MM.1S (cell line): ENCODE measurements at regions not wholly inside any gene's neighbourhood (a gene's known extent, or its start where the extent isn't known, plus 50 kb on each side); places are given as distances from the start of the nearest gene placed in this dataset.
"Not testable (repeated sequence)": the region's sequence is repeated elsewhere in the genome, so short reads cannot be mapped to it uniquely, and the experiment has no call there.

Experiments
- DNase-seq: peaks from one replicate; pipeline ENCODE4 v3.0.0-alpha.2; 2015
- H2AFZ ChIP-seq: fragments of 300-600 bp; sonication (generic); 2 replicates; pipeline ENCODE4 v1.6.0; 2016; ENCODE audit warnings: antibody characterized with exemption, low read length
- H3F3A ChIP-seq: fragments of 300-600 bp; sonication (generic); 2 replicates; pipeline ENCODE4 v1.6.1; 2016; ENCODE audit warnings: mild to moderate bottlenecking, antibody characterized with exemption, low read length, moderate library complexity, mixed read lengths; ENCODE audit not compliant: insufficient read depth
- H3K27ac ChIP-seq: fragments of 300-600 bp; sonication (generic); 2 replicates; pipeline ENCODE4 v1.5.1; 2016; ENCODE audit warnings: mild to moderate bottlenecking, low read length
- H3K27me3 ChIP-seq: fragments of 300-600 bp; sonication (generic); replicated peaks from 2 replicates; pipeline ENCODE4 v1.6.0; 2016; ENCODE audit warnings: low read length; ENCODE audit not compliant: insufficient read depth
- H3K36me3 ChIP-seq: fragments of 300-600 bp; sonication (generic); replicated peaks from 2 replicates; pipeline ENCODE4 v1.6.1; 2016; ENCODE audit warnings: mild to moderate bottlenecking, low read length, mixed read lengths; ENCODE audit not compliant: insufficient read depth
- H3K4me1 ChIP-seq: fragments of 300-600 bp; sonication (generic); 2 replicates; pipeline ENCODE4 v1.6.1; 2016; ENCODE audit warnings: low read length, mixed read lengths
- H3K4me2 ChIP-seq: fragments of 300-600 bp; sonication (generic); 2 replicates; pipeline ENCODE4 v1.6.0; 2016; ENCODE audit warnings: low read depth, low read length
- H3K4me3 ChIP-seq: fragments of 300-600 bp; sonication (generic); 2 replicates; pipeline ENCODE4 v1.5.1; 2016; ENCODE audit warnings: low read length, mixed read lengths
- H3K79me2 ChIP-seq: fragments of 300-600 bp; sonication (generic); 2 replicates; pipeline ENCODE4 v1.6.1; 2016; ENCODE audit warnings: mixed run types, low read length, mixed read lengths
- H3K9ac ChIP-seq: fragments of 300-600 bp; sonication (generic); 2 replicates; pipeline ENCODE4 v1.6.1; 2016; ENCODE audit warnings: low read length, mixed read lengths
- H3K9me2 ChIP-seq: fragments of 300-600 bp; sonication (generic); replicated peaks from 2 replicates; pipeline ENCODE4 v1.6.1; 2016; ENCODE audit warnings: mild to moderate bottlenecking, low read length, mixed read lengths; ENCODE audit not compliant: insufficient read depth
- H3K9me3 ChIP-seq: fragments of 300-600 bp; sonication (generic); replicated peaks from 2 replicates; pipeline ENCODE4 v1.6.1; 2016; ENCODE audit warnings: mild to moderate bottlenecking, low read length, mixed read lengths; ENCODE audit not compliant: insufficient read depth
- H4K20me1 ChIP-seq: fragments of 300-600 bp; sonication (generic); 2 replicates; pipeline ENCODE4 v1.6.1; 2016; ENCODE audit warnings: mild to moderate bottlenecking, low read length, moderate library complexity, mixed read lengths; ENCODE audit not compliant: insufficient read depth
- CTCF ChIP-seq: fragments of 300-600 bp; sonication (generic); IDR thresholded peaks from 2 replicates; pipeline ENCODE4 v1.5.1; 2016; ENCODE audit warnings: antibody characterized with exemption, low read length, mixed read lengths
- EZH2 ChIP-seq: fragments of 300-600 bp; sonication (generic); optimal IDR thresholded peaks from 2 replicates; pipeline ENCODE3; 2017; ENCODE audit warnings: low read depth, mild to moderate bottlenecking, antibody characterized with exemption, low read length, mixed read lengths
- EZH2phosphoT487 ChIP-seq: fragments of 300-600 bp; sonication (generic); IDR thresholded peaks from 2 replicates; pipeline ENCODE4 v1.6.1; 2018; ENCODE audit warnings: antibody characterized with exemption, low read length

- DNase-seq: no peak
- H3K4me3 ChIP-seq: no peak overlapping the region
- no peaks in the 10 kb centered on the region for H3K9me3 ChIP-seq
- H4K20me1 ChIP-seq: no peaks in the 10 kb centered on the region
- H3K9me2 ChIP-seq: no peaks in the 10 kb centered on the region
- no peaks in the 10 kb centered on the region for H3K27me3 ChIP-seq
- no peaks in the 10 kb centered on the region for H3F3A ChIP-seq
- no peaks in the 10 kb centered on the region for H3K36me3 ChIP-seq
- H2AFZ ChIP-seq: no peak overlapping the region
- H3K79me2 ChIP-seq: no peaks in the 10 kb centered on the region
- TF ChIP-seq CTCF (no peak), EZH2phosphoT487 (no peak)
- no peak overlapping the region for H3K27ac ChIP-seq
- H3K4me2 ChIP-seq: no peak overlapping the region
- no peak overlapping the region for H3K9ac ChIP-seq
- H3K4me1 ChIP-seq: no peaks in the 10 kb centered on the region
Observed at GRCh38 chr4:17236686-17237085, 275.2 kb downstream of the QDPR start.

GRCh38 chr4:17234678-17235077, 277.2 kb downstream of the QDPR start:
- Histone ChIP-seq H3K9me2 (no peaks in the 10 kb centered on the region), H3K4me1 (no peaks in the 10 kb centered on the region), H4K20me1 (no peaks in the 10 kb centered on the region), H3K27me3 (no peaks in the 10 kb centered on the region), H3K27ac (no peak overlapping the region), H3K4me2 (no peak overlapping the region), H3K36me3 (no peaks in the 10 kb centered on the region), H3K4me3 (no peak overlapping the region), H3K9ac (no peak overlapping the region), H3K79me2 (no peaks in the 10 kb centered on the region), H2AFZ (no peak overlapping the region), H3F3A (no peaks in the 10 kb centered on the region), H3K9me3 (no peaks in the 10 kb centered on the region)
- no peak for DNase-seq
- no peak for TF ChIP-seq EZH2

DNA sequence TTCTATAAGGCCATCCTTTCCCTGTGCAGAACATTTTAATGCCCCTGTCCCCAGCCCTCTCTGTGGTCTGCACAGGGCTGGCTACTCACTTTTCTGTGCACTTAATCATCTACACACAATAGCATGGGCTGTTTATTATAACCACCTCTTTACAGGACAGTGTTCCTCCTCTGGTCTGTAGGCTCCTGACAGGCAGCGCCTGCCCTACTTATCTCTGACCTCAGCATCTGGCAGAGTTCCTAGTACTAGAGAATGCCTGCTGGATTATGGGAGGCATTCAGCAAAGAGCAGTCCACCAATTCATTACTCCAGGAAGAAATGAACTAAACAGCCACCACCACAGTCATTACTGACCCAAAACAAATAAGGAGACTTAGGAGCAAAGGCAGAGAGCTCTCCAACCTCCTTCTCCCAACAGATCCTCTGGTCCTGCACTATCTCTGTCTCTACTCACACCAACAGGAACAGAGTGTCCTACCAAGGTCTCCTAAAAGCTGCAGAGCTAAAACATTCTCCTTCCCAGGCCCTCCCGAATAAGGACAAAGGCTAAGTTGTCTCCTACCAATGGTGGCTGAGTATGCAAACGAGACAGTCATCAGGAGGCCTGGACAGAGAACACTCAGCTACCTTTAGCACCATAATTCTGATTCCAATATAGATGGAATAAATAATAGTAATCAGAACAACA, 279.2 kb downstream of the QDPR start:
- H3K4me2 ChIP-seq: no peak overlapping the region
- H3K9me3 ChIP-seq: no peaks in the 10 kb centered on the region
- H3K27ac ChIP-seq: no peak overlapping the region
- no peaks in the 10 kb centered on the region for H3K79me2 ChIP-seq
- H3K27me3 ChIP-seq: no peaks in the 10 kb centered on the region
- TF ChIP-seq EZH2: no peak
- no peak for TF ChIP-seq EZH2phosphoT487
- TF ChIP-seq CTCF: no peak
- no peaks in the 10 kb centered on the region for H3K9me2 ChIP-seq
- no peaks in the 10 kb centered on the region for H3F3A ChIP-seq
- H3K9ac ChIP-seq: no peak overlapping the region
- DNase-seq: no peak
- no peak overlapping the region for H2AFZ ChIP-seq
- H4K20me1 ChIP-seq: no peaks in the 10 kb centered on the region
- no peak overlapping the region for H3K4me3 ChIP-seq
- H3K36me3 ChIP-seq: no peaks in the 10 kb centered on the region
- no peaks in the 10 kb centered on the region for H3K4me1 ChIP-seq

DNA sequence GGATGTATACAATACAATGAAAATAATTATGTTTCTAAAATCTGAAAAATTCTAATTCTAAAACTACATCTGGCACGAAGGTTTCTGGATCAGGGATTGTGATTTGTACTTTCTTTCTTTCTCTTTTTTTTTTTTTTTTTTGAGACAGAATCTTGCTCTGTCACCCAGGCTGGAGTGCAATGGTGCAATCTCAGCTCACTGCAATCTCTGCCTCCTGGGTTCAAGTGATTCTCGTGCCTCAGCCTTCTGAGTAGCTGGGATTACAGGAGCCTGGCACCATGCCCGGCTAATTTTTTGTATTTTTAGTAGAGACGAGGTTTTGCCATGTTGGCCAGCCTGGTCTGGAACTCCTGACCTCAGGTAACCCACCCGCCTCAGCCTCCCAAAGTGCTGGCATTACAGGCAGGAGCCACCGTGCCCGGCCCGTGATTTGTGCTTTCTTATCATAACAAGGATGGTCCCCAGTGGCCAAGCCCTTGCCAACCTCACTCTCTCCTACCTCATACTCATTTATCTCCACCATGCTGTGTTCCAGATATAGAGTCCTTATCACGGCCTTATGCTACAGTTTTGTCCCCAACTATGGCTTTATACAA, 279.9 kb downstream of the QDPR start:
- not testable (repeated sequence) for H3F3A ChIP-seq, H4K20me1 ChIP-seq, H3K9me2 ChIP-seq, H3K4me2 ChIP-seq, H3K79me2 ChIP-seq, H3K4me3 ChIP-seq, H2AFZ ChIP-seq, H3K27ac ChIP-seq, H3K36me3 ChIP-seq, H3K9me3 ChIP-seq, DNase-seq, H3K4me1 ChIP-seq, H3K27me3 ChIP-seq, H3K9ac ChIP-seq
